ENCODE measurements at regions not wholly inside any gene's neighbourhood (a gene's known extent, or its start where the extent isn't known, plus 50 kb on each side); places are given as distances from the start of the nearest gene placed in this dataset.

DNA sequence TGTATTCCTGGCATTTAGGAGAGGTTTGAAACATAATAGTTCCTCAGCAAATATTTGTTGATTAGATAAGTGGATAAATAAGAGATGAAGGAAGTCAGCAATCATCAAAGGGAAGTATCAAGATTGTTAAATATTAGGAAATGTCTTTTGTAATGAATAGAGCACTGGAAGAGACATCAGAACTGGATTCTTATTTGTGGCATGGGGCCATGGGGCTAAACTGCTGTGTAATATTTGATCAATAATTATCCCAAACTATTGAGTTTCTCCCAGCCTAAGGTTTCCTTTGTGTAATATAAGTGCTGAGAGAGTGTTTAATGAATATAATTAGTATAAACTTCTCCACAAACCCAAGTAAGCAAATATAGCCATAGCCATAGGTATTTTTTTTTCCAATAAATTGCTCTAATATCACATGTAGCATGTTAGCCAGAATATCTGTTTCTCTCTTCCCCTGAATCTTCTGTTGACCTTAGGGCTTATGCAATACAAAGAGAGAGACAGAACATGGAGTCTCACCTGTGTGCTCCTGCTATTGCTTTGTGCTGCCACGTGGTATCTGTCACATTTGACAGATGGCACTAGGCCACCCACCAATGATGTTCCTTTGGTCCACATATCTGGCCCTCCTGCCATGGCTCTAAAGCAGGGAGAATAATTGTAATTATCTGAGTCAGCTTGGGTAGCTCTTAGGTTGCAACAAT is 658.7 kb downstream of the SOX5 start:
- TF ChIP-seq, protein P1, sequence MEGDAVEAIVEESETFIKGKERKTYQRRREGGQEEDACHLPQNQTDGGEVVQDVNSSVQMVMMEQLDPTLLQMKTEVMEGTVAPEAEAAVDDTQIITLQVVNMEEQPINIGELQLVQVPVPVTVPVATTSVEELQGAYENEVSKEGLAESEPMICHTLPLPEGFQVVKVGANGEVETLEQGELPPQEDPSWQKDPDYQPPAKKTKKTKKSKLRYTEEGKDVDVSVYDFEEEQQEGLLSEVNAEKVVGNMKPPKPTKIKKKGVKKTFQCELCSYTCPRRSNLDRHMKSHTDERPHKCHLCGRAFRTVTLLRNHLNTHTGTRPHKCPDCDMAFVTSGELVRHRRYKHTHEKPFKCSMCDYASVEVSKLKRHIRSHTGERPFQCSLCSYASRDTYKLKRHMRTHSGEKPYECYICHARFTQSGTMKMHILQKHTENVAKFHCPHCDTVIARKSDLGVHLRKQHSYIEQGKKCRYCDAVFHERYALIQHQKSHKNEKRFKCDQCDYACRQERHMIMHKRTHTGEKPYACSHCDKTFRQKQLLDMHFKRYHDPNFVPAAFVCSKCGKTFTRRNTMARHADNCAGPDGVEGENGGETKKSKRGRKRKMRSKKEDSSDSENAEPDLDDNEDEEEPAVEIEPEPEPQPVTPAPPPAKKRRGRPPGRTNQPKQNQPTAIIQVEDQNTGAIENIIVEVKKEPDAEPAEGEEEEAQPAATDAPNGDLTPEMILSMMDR (IDR thresholded peaks at IDR 0.05; ENCODE audit: low read depth, low read length, missing control alignments) = no peak
- no peak for DNase-seq (ENCODE audit: low read depth)
- H3K4me3 ChIP-seq (ENCODE audit: low read depth, low read length) = no peak overlapping the region

DNA sequence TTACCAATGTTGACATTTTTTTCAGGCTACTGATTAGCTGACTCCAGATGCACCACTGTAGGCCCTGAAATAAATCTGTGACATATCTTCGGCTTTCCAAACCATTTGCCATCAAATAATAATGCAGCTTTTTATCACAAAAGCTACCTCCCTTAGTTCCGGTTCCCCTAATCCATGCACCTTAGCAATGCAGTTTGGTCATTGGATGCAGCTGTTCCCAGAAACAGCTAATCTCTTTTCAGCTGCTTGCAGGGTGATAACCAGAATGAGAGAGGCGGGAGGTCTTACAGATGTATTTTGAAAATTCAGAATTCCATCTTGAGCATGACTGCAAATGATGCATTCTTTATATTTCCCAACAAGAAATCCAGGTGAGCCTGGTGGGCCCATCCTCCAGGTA is 646.2 kb downstream of the SOX5 start:
- no peak for DNase-seq (ENCODE audit: low read depth)
- no peak overlapping the region for H3K4me3 ChIP-seq (ENCODE audit: low read depth, low read length)
- TF ChIP-seq, protein P1 (IDR thresholded peaks at IDR 0.05; ENCODE audit: low read depth, low read length, missing control alignments) = no peak

DNA sequence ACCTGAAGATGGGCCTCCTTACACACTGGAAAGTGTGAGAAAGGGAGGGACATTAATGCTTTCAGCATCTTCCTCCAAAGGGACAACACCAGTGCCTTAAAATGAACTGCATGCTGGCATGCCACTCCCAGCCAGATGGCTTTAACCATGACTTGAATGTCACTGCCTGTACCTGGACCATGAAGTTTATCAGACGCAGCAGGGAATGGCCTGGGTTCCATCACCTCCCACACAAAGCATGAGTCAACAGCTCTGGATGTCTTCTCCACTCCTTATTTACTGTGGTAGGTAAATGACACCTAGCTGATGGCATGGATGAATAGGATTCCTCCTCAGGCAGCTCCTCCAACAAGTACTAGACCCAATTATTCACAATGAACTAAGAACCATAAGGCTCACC is 645.6 kb downstream of the SOX5 start:
- TF ChIP-seq, protein P1 (IDR thresholded peaks at IDR 0.05; ENCODE audit: low read depth, low read length, missing control alignments) = no peak
- no peak for DNase-seq (ENCODE audit: low read depth)
- H3K4me3 ChIP-seq (ENCODE audit: low read depth, low read length) = no peak overlapping the region

DNA sequence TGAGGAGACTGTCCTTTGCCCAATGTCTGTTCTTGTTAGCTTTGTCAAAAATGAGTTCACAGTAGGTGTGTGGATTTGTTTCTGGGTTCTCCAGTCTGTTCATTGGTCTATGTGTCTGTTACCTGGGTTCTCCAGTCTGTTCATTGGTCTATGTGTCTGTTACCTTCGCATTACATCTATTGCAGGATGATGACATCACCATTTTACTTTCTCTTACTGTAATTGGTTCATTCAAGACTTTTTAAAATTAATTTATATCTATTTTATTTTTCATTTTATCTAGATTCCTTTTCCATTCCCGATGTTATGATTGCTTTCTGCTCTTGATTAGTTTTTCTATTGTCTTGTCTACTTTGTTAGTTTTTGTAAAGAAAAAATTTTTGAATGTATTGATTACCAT is 615.5 kb downstream of the SOX5 start:
- no peak overlapping the region for H3K4me3 ChIP-seq (ENCODE audit: low read depth, low read length)
- TF ChIP-seq, protein P1 (IDR thresholded peaks at IDR 0.05; ENCODE audit: low read depth, low read length, missing control alignments) = no peak
- DNase-seq (ENCODE audit: low read depth) = no peak

DNA sequence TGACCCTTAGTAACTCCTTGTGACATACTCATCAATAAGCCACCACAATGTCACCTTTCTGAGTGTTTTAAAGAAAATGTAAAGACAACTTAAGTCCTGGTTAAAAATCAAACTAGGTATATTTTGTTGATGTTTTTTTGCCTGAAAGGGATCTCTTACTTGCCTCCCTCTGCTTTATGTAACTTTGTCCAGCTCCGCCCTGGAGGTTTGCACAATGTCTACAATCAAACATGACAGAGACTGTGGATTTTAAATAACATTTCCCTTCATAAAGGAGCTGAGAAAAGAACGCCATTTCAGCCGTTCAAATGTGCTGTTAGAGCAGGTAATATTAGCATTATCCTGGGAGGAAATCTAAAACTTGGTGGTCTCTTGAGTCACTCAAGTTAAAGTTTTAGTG is 613.9 kb downstream of the SOX5 start:
- no peak overlapping the region for H3K4me3 ChIP-seq (ENCODE audit: low read depth, low read length)
- TF ChIP-seq, protein P1 (IDR thresholded peaks at IDR 0.05; ENCODE audit: low read depth, low read length, missing control alignments) = no peak
- no peak for DNase-seq (ENCODE audit: low read depth)

DNA sequence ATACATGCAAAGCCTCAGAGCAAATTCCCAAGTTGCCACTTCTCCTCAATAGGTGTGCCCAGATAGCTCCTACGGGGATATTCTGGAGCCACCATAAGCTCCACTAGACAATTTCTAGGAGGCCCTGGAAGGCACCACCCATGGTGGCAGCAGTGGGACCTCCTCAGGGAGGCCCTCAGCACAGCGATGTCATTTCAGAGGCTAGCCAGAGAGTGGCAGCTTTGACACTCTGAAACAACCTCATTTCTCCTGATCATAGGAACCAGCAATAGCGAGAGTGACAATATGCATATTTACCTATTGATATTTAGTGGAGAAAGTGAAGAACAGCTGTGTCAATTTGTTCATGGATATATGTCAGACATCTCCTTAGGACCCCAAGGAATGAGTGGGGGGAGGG is 612.3 kb downstream of the SOX5 start:
- H3K4me3 ChIP-seq (ENCODE audit: low read depth, low read length) = no peak overlapping the region
- no peak for DNase-seq (ENCODE audit: low read depth)
- TF ChIP-seq, protein P1 (IDR thresholded peaks at IDR 0.05; ENCODE audit: low read depth, low read length, missing control alignments) = no peak

DNA sequence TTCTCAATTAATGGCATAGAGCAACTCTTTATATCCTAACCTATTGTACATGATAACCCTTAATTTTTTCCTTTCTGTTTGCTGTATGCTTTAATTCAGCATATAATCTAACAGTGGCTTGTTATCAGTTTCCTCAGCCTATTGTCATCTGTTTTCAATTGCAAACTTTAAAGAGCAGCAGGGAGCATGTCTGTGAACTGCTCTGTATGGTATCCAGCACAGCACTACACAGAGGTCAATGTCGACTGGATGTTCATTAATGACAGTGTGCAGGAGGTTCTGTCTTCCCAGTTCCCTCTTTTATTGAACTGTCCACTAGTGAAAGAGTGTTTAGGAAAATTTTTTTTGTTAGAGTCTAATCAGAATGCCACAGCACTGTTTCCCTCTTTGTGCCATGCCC is 609.1 kb downstream of the SOX5 start:
- TF ChIP-seq, protein P1 (IDR thresholded peaks at IDR 0.05; ENCODE audit: low read depth, low read length, missing control alignments) = no peak
- DNase-seq (ENCODE audit: low read depth) = no peak
- no peak overlapping the region for H3K4me3 ChIP-seq (ENCODE audit: low read depth, low read length)
